ENCODE measurements at regions not wholly inside any gene's neighbourhood (a gene's known extent, or its start where the extent isn't known, plus 50 kb on each side); places are given as distances from the start of the nearest gene placed in this dataset.

Small RNA genes lying in the stretch of these regions (small RNA-seq; reads per million reads assigned to genes)
- gene RNA5SP20 = 0 reads per million in 6 experiments
